Astrocyte (in vitro differentiated cells and primary cell): ENCODE measurements at regions not wholly inside any gene's neighbourhood (a gene's known extent, or its start where the extent isn't known, plus 50 kb on each side); places are given as distances from the start of the nearest gene placed in this dataset.

Experiments
- DNase-seq: peaks from one replicate; pipeline ENCODE4 v3.0.0-alpha.2; 2010; ENCODE audit warnings: low read depth
- FAIRE-seq: peaks from 2 replicates; lab custom pipeline; 2011; peaks lifted over from hg19 to GRCh38; lab: Jason Lieb, UNC
- H2AFZ ChIP-seq: 2 replicates; pipeline ENCODE4 v1.6.0; 2012; ENCODE audit warnings: low read depth, low read length, inconsistent platforms
- H3K27ac ChIP-seq: 2 replicates; pipeline ENCODE4 v1.5.1; 2011; ENCODE audit warnings: low read depth, low read length, inconsistent platforms
- H3K27me3 ChIP-seq: 2 replicates; pipeline ENCODE4 v1.6.0; 2011; ENCODE audit warnings: low read length, inconsistent platforms; ENCODE audit not compliant: insufficient read depth
- H3K36me3 ChIP-seq: 2 replicates; pipeline ENCODE4 v1.5.1; 2011; ENCODE audit warnings: low read length, inconsistent platforms; ENCODE audit not compliant: insufficient read depth
- H3K4me1 ChIP-seq: 2 replicates; pipeline ENCODE4 v1.5.1; 2011; ENCODE audit warnings: low read length, inconsistent platforms; ENCODE audit not compliant: insufficient read depth
- H3K4me2 ChIP-seq: 2 replicates; pipeline ENCODE4 v1.6.0; 2012; ENCODE audit warnings: low read length, inconsistent platforms
- H3K4me3 ChIP-seq: 2 replicates; pipeline ENCODE4 v1.5.1; 2011; ENCODE audit warnings: low read depth, mild to moderate bottlenecking, low read length, inconsistent platforms; ENCODE audit not compliant: insufficient read depth
- H3K79me2 ChIP-seq: 2 replicates; pipeline ENCODE4 v1.6.0; 2012; ENCODE audit warnings: mild to moderate bottlenecking, low read length, inconsistent platforms; ENCODE audit not compliant: insufficient read depth
- H3K9ac ChIP-seq: 2 replicates; pipeline ENCODE4 v1.6.0; 2012; ENCODE audit warnings: mild to moderate bottlenecking, low read length, inconsistent platforms
- H3K9me3 ChIP-seq: 2 replicates; pipeline ENCODE4 v1.5.1; 2012; ENCODE audit warnings: low read depth, mild to moderate bottlenecking, low read length, inconsistent platforms; ENCODE audit not compliant: insufficient read depth
- H4K20me1 ChIP-seq: 2 replicates; pipeline ENCODE4 v1.6.0; 2012; ENCODE audit warnings: low read length, inconsistent platforms; ENCODE audit not compliant: insufficient read depth
- H3K27ac Mint-ChIP-seq: one replicate; pipeline ENCODE4 v1.8.0; 2021; ENCODE audit warnings: mild to moderate bottlenecking, mixed read lengths; ENCODE audit not compliant: unreplicated experiment
- H3K27me3 Mint-ChIP-seq: one replicate; pipeline ENCODE4 v1.8.0; 2021; ENCODE audit warnings: low read depth, mixed read lengths; ENCODE audit not compliant: unreplicated experiment
- H3K36me3 Mint-ChIP-seq: one replicate; pipeline ENCODE4 v1.8.0; 2021; ENCODE audit warnings: low read depth, mixed read lengths; ENCODE audit not compliant: unreplicated experiment
- H3K4me1 Mint-ChIP-seq: one replicate; pipeline ENCODE4 v1.8.0; 2021; ENCODE audit warnings: low read depth, mixed read lengths; ENCODE audit not compliant: unreplicated experiment
- H3K4me3 Mint-ChIP-seq: one replicate; pipeline ENCODE4 v1.8.0; 2021; ENCODE audit warnings: mild to moderate bottlenecking, moderate library complexity, mixed read lengths; ENCODE audit not compliant: unreplicated experiment
- H3K9me3 Mint-ChIP-seq: one replicate; pipeline ENCODE4 v1.8.0; 2021; ENCODE audit warnings: mild to moderate bottlenecking, mixed read lengths; ENCODE audit not compliant: unreplicated experiment
- EZH2 ChIP-seq: IDR thresholded peaks from 2 replicates; pipeline ENCODE4 v1.6.1; 2012; ENCODE audit warnings: mild to moderate bottlenecking, low read length, inconsistent platforms; ENCODE audit not compliant: insufficient read depth
- TF ChIP-seq, protein P1 (sequence below): IDR thresholded peaks from 2 replicates; pipeline ENCODE4 v1.5.1; 2011; ENCODE audit warnings: low read depth, mild to moderate bottlenecking, inconsistent platforms, low read length, moderate library complexity; ENCODE audit not compliant: insufficient read depth

DNA sequence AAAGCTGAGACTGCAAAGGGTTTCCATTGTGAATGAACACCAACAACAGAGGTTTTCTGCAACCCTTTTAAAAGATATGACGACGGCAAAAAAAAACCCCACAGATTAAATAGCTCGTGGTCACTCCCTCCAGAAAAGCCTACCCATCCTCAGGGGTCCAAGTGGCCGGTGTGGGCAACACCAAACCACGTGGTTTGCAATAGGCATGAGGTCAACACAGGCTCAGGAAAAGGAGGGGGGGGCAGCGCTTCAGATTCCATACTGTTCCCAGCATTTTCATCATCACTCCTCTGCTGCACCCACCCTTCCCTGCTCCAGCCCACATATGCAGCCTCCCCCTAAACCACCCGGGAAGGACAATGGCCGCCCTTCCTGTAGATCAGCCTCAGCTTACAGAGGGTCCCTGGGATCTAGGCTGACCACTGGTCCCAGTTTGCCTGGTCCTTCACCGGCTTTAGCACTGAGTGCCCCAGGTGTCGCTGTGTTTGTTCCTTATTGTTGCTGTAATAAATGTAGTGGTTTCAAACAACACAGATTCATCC, 122.8 kb upstream of the PHACTR3 start:
- no peaks in the 10 kb centered on the region for H3K27me3 ChIP-seq
- H2AFZ ChIP-seq, result no peak overlapping the region
- FAIRE-seq (no peak), DNase-seq (no peak)
- H3K9ac ChIP-seq, result no peak overlapping the region
- H3K4me1 Mint-ChIP-seq, result no peaks in the 10 kb centered on the region
- no peak overlapping the region for H3K27ac ChIP-seq
- no peaks in the 10 kb centered on the region for H3K4me1 ChIP-seq
- H3K4me2 ChIP-seq, result no peak overlapping the region
- TF ChIP-seq EZH2, result no peak
- TF ChIP-seq, protein P1, sequence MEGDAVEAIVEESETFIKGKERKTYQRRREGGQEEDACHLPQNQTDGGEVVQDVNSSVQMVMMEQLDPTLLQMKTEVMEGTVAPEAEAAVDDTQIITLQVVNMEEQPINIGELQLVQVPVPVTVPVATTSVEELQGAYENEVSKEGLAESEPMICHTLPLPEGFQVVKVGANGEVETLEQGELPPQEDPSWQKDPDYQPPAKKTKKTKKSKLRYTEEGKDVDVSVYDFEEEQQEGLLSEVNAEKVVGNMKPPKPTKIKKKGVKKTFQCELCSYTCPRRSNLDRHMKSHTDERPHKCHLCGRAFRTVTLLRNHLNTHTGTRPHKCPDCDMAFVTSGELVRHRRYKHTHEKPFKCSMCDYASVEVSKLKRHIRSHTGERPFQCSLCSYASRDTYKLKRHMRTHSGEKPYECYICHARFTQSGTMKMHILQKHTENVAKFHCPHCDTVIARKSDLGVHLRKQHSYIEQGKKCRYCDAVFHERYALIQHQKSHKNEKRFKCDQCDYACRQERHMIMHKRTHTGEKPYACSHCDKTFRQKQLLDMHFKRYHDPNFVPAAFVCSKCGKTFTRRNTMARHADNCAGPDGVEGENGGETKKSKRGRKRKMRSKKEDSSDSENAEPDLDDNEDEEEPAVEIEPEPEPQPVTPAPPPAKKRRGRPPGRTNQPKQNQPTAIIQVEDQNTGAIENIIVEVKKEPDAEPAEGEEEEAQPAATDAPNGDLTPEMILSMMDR, result no peak
- H3K79me2 ChIP-seq, result no peaks in the 10 kb centered on the region
- H3K36me3 Mint-ChIP-seq, result no peaks in the 10 kb centered on the region
- H3K4me3 Mint-ChIP-seq, result no peak overlapping the region
- peaks cover 1% of the 10 kb centered on the region for H3K9me3 Mint-ChIP-seq
- H4K20me1 ChIP-seq, result no peaks in the 10 kb centered on the region
- H3K36me3 ChIP-seq, result no peaks in the 10 kb centered on the region
- H3K4me3 ChIP-seq, result no peak overlapping the region
- peaks cover 5% of the 10 kb centered on the region for H3K9me3 ChIP-seq
- H3K27ac Mint-ChIP-seq, result no peak overlapping the region
- H3K27me3 Mint-ChIP-seq, result peaks cover 10% of the 10 kb centered on the region

DNA sequence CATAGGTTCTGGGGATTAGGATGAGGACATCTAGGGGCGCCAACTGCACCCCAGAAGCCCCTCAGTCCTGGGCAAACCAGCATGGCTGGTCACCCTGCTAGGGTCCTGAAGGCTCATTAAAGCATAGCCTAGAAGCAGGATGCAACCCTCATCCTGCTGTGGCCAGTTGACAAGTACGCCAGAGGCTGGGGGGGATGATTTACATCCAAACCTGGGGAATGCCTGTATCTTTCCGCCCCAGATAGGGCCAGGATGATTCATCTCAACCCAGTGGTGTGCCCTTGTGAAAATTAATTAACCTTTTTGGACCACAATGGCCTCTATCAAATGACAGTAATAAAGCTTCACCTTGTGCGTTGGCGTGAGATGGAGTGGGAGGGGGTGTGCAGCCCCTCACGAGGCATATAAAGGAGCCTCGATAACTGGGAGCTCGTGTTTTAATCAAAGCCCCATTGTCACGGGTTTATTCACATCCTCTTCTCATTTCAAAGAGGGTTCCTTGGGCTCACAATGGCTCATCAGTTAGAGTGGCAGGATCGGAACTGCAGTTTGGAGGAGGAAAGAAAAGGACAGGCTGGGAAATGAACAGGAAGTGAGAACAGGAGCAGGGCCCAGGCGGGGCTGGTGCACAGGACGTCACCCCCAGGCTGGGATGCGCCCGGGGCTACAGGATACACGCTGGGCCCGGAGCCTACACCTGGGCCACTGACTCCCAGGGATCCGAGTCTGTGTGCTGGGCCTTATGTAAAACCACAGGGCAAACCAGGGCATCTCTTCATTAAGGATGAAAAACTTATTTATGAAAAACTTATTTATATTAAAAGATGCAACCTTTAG, 121.8 kb upstream of the PHACTR3 start:
- no peak overlapping the region for H2AFZ ChIP-seq

More for the DNA sequence above, 121.8 kb upstream of the PHACTR3 start:
- H3K27me3 ChIP-seq, result no peaks in the 10 kb centered on the region
- no peaks in the 10 kb centered on the region for H3K4me1 ChIP-seq
- Mint-ChIP-seq H3K9me3 (peaks cover 1% of the 10 kb centered on the region), H3K4me3 (no peak overlapping the region), H3K4me1 (no peaks in the 10 kb centered on the region), H3K27ac (no peak overlapping the region), H3K36me3 (no peaks in the 10 kb centered on the region), H3K27me3 (peaks cover 7% of the 10 kb centered on the region)
- DNase-seq (no peak), FAIRE-seq (no peak)
- H3K36me3 ChIP-seq, result no peaks in the 10 kb centered on the region
- no peak overlapping the region for H3K4me2 ChIP-seq
- H3K79me2 ChIP-seq, result no peaks in the 10 kb centered on the region
- TF ChIP-seq EZH2, result no peak
- TF ChIP-seq, protein P1, result no peak
- H3K9ac ChIP-seq, result no peak overlapping the region
- H3K9me3 ChIP-seq, result peaks cover 5% of the 10 kb centered on the region
- no peak overlapping the region for H3K27ac ChIP-seq
- H3K4me3 ChIP-seq, result no peak overlapping the region
- H4K20me1 ChIP-seq, result no peaks in the 10 kb centered on the region
